OCI-LY1 (cell line): ENCODE measurements at regions not wholly inside any gene's neighbourhood (a gene's known extent, or its start where the extent isn't known, plus 50 kb on each side); places are given as distances from the start of the nearest gene placed in this dataset.

ENCODE experiments used
- H2AFZ ChIP-seq: fragments of 200-600 bp; sonication (generic), shearing (Covaris generic); 2 replicates; pipeline ENCODE4 v1.6.0; 2014; ENCODE audit warnings: antibody characterized with exemption, mild to moderate bottlenecking, low read length
- H3F3A ChIP-seq: fragments of 200-600 bp; sonication (generic), shearing (Covaris generic); 2 replicates; pipeline ENCODE4 v1.6.0; 2014; ENCODE audit warnings: mild to moderate bottlenecking, antibody characterized with exemption, low read length, moderate library complexity; ENCODE audit not compliant: insufficient read depth
- H3K27ac ChIP-seq: fragments of 200-600 bp; sonication (generic); 2 replicates; pipeline ENCODE4 v1.5.1; 2014; ENCODE audit warnings: low read length, mixed run types, mild to moderate bottlenecking, low read depth; ENCODE audit not compliant: poor library complexity, severe bottlenecking
- H3K27me3 ChIP-seq: fragments of 200-600 bp; sonication (generic); 2 replicates; pipeline ENCODE4 v1.6.0; 2014; ENCODE audit warnings: antibody characterized with exemption, mild to moderate bottlenecking, low read length, moderate library complexity; ENCODE audit not compliant: insufficient read depth
- H3K36me3 ChIP-seq: fragments of 200-600 bp; sonication (generic); 2 replicates; pipeline ENCODE4 v1.6.1; 2014; ENCODE audit warnings: mild to moderate bottlenecking, antibody characterized with exemption, low read length, moderate library complexity, mixed read lengths; ENCODE audit not compliant: insufficient read depth
- H3K4me1 ChIP-seq: fragments of 200-600 bp; sonication (generic); 2 replicates; pipeline ENCODE4 v1.5.1; 2014; ENCODE audit warnings: mild to moderate bottlenecking, low read length, moderate library complexity; ENCODE audit not compliant: insufficient read depth, severe bottlenecking
- H3K4me2 ChIP-seq: fragments of 200-600 bp; sonication (generic), shearing (Covaris generic); 2 replicates; pipeline ENCODE4 v1.6.1; 2014; ENCODE audit warnings: low read length
- H3K4me3 ChIP-seq: fragments of 200-600 bp; sonication (generic); 2 replicates; pipeline ENCODE4 v1.5.1; 2014; ENCODE audit warnings: low read length, low read depth, mild to moderate bottlenecking, mixed read lengths; ENCODE audit not compliant: poor library complexity, severe bottlenecking
- H3K79me2 ChIP-seq: fragments of 200-600 bp; shearing (Covaris generic); 2 replicates; pipeline ENCODE4 v1.6.1; 2016; ENCODE audit warnings: mixed run types, low read length, mixed read lengths; ENCODE audit not compliant: insufficient read depth
- H3K9ac ChIP-seq: fragments of 200-600 bp; sonication (generic), shearing (Covaris generic); 2 replicates; pipeline ENCODE4 v1.6.1; 2014; ENCODE audit warnings: mild to moderate bottlenecking, low read length, mixed read lengths
- H3K9me2 ChIP-seq: fragments of 200-600 bp; sonication (generic), shearing (Covaris generic); 2 replicates; pipeline ENCODE4 v1.6.1; 2014; ENCODE audit warnings: low read depth, mild to moderate bottlenecking, low read length, mixed read lengths
- H3K9me3 ChIP-seq: fragments of 200-600 bp; shearing (Covaris generic); 2 replicates; pipeline ENCODE4 v1.6.1; 2014; ENCODE audit warnings: low read length, mixed read lengths
- H4K20me1 ChIP-seq: fragments of 200-600 bp; sonication (generic), shearing (Covaris generic); 2 replicates; pipeline ENCODE4 v1.6.0; 2016; ENCODE audit warnings: mild to moderate bottlenecking, low read length; ENCODE audit not compliant: insufficient read depth
- EZH2 ChIP-seq: fragments of 200-600 bp; sonication (generic), shearing (Covaris generic); IDR thresholded peaks from 2 replicates; pipeline ENCODE4 v1.8.0; 2017; ENCODE audit warnings: borderline replicate concordance, mixed run types, mild to moderate bottlenecking, antibody characterized with exemption, low read length, moderate library complexity, mixed read lengths
- TF ChIP-seq, protein P1 (sequence below): fragments of 200-600 bp; sonication (generic), shearing (Covaris generic); IDR thresholded peaks from 2 replicates; pipeline ENCODE4 v1.5.1; 2017; ENCODE audit warnings: mild to moderate bottlenecking, antibody characterized with exemption, low read length, moderate library complexity, mixed read lengths

DNA sequence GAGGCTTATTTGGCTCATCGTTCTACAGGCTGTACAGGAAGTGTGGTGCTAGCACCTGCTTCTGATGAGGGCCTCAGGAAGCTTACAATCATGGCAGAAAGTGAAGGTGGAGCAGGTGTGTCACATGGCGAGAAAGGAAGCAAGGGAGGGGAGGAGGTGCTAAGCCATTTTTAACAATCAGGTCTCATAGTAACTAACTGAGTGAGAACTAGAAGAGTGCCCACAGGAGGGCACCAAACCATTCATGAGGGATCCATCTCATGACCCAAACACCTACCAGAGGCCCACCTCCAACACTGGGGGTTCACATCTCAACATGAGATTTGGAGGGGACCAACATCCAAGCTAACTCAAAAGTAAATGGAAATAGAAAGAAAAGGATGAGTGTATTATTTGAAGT lies 78.1 kb downstream of the CXCL12 start:
- Histone ChIP-seq H2AFZ (no peak overlapping the region), H3K9me2 (no peaks in the 10 kb centered on the region), H3K36me3 (no peaks in the 10 kb centered on the region), H3K27me3 (no peaks in the 10 kb centered on the region), H3F3A (no peaks in the 10 kb centered on the region), H3K27ac (no peak overlapping the region), H4K20me1 (no peaks in the 10 kb centered on the region), H3K79me2 (no peaks in the 10 kb centered on the region), H3K4me2 (no peak overlapping the region), H3K4me1 (no peaks in the 10 kb centered on the region), H3K9me3 (no peaks in the 10 kb centered on the region), H3K4me3 (no peak overlapping the region), H3K9ac (no peak overlapping the region)
- no peak for TF ChIP-seq EZH2
- TF ChIP-seq, protein P1, sequence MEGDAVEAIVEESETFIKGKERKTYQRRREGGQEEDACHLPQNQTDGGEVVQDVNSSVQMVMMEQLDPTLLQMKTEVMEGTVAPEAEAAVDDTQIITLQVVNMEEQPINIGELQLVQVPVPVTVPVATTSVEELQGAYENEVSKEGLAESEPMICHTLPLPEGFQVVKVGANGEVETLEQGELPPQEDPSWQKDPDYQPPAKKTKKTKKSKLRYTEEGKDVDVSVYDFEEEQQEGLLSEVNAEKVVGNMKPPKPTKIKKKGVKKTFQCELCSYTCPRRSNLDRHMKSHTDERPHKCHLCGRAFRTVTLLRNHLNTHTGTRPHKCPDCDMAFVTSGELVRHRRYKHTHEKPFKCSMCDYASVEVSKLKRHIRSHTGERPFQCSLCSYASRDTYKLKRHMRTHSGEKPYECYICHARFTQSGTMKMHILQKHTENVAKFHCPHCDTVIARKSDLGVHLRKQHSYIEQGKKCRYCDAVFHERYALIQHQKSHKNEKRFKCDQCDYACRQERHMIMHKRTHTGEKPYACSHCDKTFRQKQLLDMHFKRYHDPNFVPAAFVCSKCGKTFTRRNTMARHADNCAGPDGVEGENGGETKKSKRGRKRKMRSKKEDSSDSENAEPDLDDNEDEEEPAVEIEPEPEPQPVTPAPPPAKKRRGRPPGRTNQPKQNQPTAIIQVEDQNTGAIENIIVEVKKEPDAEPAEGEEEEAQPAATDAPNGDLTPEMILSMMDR = peak; percentile 24; the same call in 1 of the 2 replicates

DNA sequence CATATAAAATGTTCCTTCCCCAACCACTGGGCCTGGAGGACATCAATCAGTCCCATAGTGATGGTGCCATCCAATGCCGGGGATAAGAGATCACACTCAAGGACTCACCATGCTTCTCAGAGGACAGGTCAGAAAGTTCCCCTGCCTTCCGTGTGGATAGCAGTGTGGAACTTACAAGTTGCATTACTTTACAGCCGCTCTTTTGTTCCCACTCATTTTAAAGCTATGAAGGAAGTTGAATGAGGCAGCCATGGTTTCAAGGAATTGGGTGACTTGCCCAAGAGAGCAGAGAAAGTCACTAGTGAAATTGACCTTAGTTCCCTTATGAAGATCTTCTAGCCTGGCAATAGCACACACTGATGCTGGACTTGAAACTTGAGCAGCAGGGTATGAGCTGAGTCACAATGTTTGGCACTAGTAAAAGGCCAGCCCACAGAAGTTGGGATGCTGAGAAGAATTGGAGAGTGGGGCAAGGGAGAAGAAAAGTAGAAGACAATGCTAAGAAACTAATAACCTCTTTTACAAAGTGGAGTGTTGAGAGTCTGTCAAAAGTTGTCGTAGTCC lies 78.7 kb downstream of the CXCL12 start:
- H3K27ac ChIP-seq = no peak overlapping the region

DNA sequence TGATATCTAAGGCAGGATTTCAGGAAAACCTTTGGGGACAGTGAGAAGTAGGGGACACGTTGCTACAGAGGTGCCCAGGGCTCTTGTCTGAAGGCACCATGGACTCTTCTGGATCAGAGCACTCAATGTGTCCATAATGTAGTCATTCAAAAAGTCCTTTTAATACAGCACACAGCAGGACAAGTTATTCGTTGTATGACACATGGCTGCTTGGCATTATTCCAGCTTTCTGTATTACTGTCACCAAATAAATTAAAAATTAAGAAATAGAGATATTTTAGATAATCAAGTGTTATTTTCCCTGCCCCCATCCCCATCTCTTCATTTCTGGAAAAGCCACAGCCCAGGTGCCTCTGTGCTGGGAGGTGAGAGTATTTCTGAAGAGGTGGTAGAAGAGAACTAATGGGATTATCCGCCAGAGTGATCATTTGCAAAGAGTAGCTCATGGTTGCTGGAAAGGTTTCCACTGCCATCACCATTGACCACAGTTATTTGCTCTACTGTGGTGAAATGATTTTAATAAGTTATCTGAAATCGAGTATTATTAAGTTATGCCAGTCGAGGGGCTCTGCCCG lies 83.0 kb downstream of the CXCL12 start:
- no peak overlapping the region for H3K4me3 ChIP-seq
- no peaks in the 10 kb centered on the region for H4K20me1 ChIP-seq
- no peaks in the 10 kb centered on the region for H3F3A ChIP-seq
- no peaks in the 10 kb centered on the region for H3K27me3 ChIP-seq
- H3K27ac ChIP-seq = no peak overlapping the region
- no peak overlapping the region for H2AFZ ChIP-seq
- no peak overlapping the region for H3K9ac ChIP-seq
- no peaks in the 10 kb centered on the region for H3K36me3 ChIP-seq
- no peaks in the 10 kb centered on the region for H3K9me2 ChIP-seq
- H3K4me1 ChIP-seq = no peaks in the 10 kb centered on the region
- TF ChIP-seq, protein P1 = no peak
- no peak for TF ChIP-seq EZH2
- no peaks in the 10 kb centered on the region for H3K79me2 ChIP-seq
- no peaks in the 10 kb centered on the region for H3K9me3 ChIP-seq
- H3K4me2 ChIP-seq = no peak overlapping the region

More for the DNA sequence above, 78.7 kb downstream of the CXCL12 start:
- H3K36me3 ChIP-seq = no peaks in the 10 kb centered on the region
- H3F3A ChIP-seq = no peaks in the 10 kb centered on the region
- no peak overlapping the region for H3K4me3 ChIP-seq
- no peaks in the 10 kb centered on the region for H3K9me3 ChIP-seq
- H2AFZ ChIP-seq = no peak overlapping the region
- no peaks in the 10 kb centered on the region for H3K79me2 ChIP-seq
- no peak overlapping the region for H3K9ac ChIP-seq
- H3K4me1 ChIP-seq = no peaks in the 10 kb centered on the region
- TF ChIP-seq, protein P1 = no peak
- TF ChIP-seq EZH2 = no peak
- no peaks in the 10 kb centered on the region for H3K27me3 ChIP-seq
- H4K20me1 ChIP-seq = no peaks in the 10 kb centered on the region
- H3K9me2 ChIP-seq = no peaks in the 10 kb centered on the region
- H3K4me2 ChIP-seq = no peak overlapping the region
